H1 (cell line): ENCODE measurements at regions not wholly inside any gene's neighbourhood (a gene's known extent, or its start where the extent isn't known, plus 50 kb on each side); places are given as distances from the start of the nearest gene placed in this dataset.

Experiments used
- CTCF ChIA-PET: fragments of 300-600 bp; sonication (Branson Sonifier 250); formaldehyde crosslinking; loops from one replicate; lab custom pipeline; 2021; ENCODE audit not compliant: partially characterized antibody; lab: Charles Lee
- POLR2A ChIA-PET: fragments of 300-600 bp; sonication (Branson Sonifier 250); formaldehyde crosslinking; loops from one replicate; lab custom pipeline; 2021; ENCODE audit warnings: inconsistent platforms; ENCODE audit not compliant: partially characterized antibody; lab: Charles Lee
- DNase-seq, 2 experiments: peaks; one replicate each; pipeline versions ENCODE4 v3.0.0 to v3.0.0-alpha.2; 2010 to 2022; ENCODE audit warnings: low spot score in 2 of 2, low read depth in 1 of 2, mixed read lengths in 1 of 2
- FAIRE-seq: peaks from 2 replicates; lab custom pipeline; 2011; peaks lifted over from hg19 to GRCh38; lab: Jason Lieb, UNC
- H2AFZ ChIP-seq: 2 replicates; pipeline ENCODE4 v1.8.1; 2012; ENCODE audit warnings: low read length, inconsistent platforms
- H2AK5ac ChIP-seq: 2 replicates; pipeline ENCODE4 v1.6.1; 2013; ENCODE audit warnings: low read depth, low read length
- H2BK120ac ChIP-seq: replicated peaks from 2 replicates; pipeline ENCODE3; 2013; ENCODE audit warnings: low read depth, low read length, inconsistent platforms
- H2BK12ac ChIP-seq: 2 replicates; pipeline ENCODE4 v1.6.1; 2013; ENCODE audit warnings: low read depth, low read length
- H2BK15ac ChIP-seq: 2 replicates; pipeline ENCODE4 v1.6.1; 2013; ENCODE audit warnings: low read length
- H2BK20ac ChIP-seq: 2 replicates; pipeline ENCODE4 v1.6.1; 2013; ENCODE audit warnings: low read length
- H2BK5ac ChIP-seq: 2 replicates; pipeline ENCODE4 v1.6.1; 2013; ENCODE audit warnings: low read depth, low read length
- H3K14ac ChIP-seq: 2 replicates; pipeline ENCODE4 v1.6.1; 2013; ENCODE audit warnings: inconsistent platforms; ENCODE audit not compliant: insufficient read length
- H3K18ac ChIP-seq: 2 replicates; pipeline ENCODE4 v1.6.1; 2013; ENCODE audit warnings: low read length; ENCODE audit errors: extremely low read depth
- H3K23ac ChIP-seq: 2 replicates; pipeline ENCODE4 v1.6.1; 2013; ENCODE audit warnings: inconsistent platforms; ENCODE audit not compliant: insufficient read length
- H3K23me2 ChIP-seq: 2 replicates; pipeline ENCODE4 v1.6.1; 2013; ENCODE audit warnings: low read depth, low read length
- H3K27ac ChIP-seq: 2 replicates; pipeline ENCODE4 v1.6.1; 2011; ENCODE audit warnings: low read depth, low read length, inconsistent platforms
- H3K27me3 ChIP-seq, 4 experiments: replicated peaks in 1 of 4; 1 replicate in 1 of 4; 2 replicates in 3 of 4; pipeline versions ENCODE4 v1.6.1 to v1.8.1; 2011 to 2013; ENCODE audit warnings: low read length in 3 of 4, mild to moderate bottlenecking in 3 of 4, inconsistent platforms in 2 of 4, mixed read lengths in 2 of 4, moderate library complexity in 1 of 4; ENCODE audit not compliant: control insufficient read depth in 3 of 4, insufficient read depth in 3 of 4; ENCODE audit errors: extremely low read depth in 1 of 4
- H3K36me3 ChIP-seq, 4 experiments: 2 replicates each; pipeline versions ENCODE4 v1.6.1 to v1.8.1; 2011 to 2013; ENCODE audit warnings: mild to moderate bottlenecking in 4 of 4, low read length in 3 of 4, moderate library complexity in 2 of 4, control low read depth in 1 of 4, inconsistent platforms in 1 of 4; ENCODE audit not compliant: insufficient read depth in 4 of 4, control insufficient read depth in 2 of 4
- H3K4ac ChIP-seq: replicated peaks from 2 replicates; pipeline ENCODE3; 2013; ENCODE audit warnings: low read length, low read depth, mixed read lengths, inconsistent platforms; ENCODE audit not compliant: insufficient read length
- H3K4me1 ChIP-seq, 4 experiments: replicated peaks in 1 of 4; 1 replicate in 1 of 4; 2 replicates in 3 of 4; pipeline versions ENCODE4 v1.6.1 to v1.8.1; 2011 to 2013; ENCODE audit warnings: low read length in 3 of 4, inconsistent platforms in 2 of 4, mixed read lengths in 1 of 4; ENCODE audit not compliant: insufficient read depth in 4 of 4, control insufficient read depth in 3 of 4
- H3K4me2 ChIP-seq, 2 experiments: 2 replicates each; pipeline versions ENCODE4 v1.6.1 to v1.8.1; 2011 to 2013; ENCODE audit warnings: low read depth in 2 of 2, low read length in 2 of 2, control low read depth in 1 of 2, inconsistent platforms in 1 of 2, mild to moderate bottlenecking in 1 of 2; ENCODE audit not compliant: insufficient read depth in 1 of 2
- H3K4me3 ChIP-seq, 4 experiments: fragments of 200-600, 300-600 bp in 1 of 4; sonication (generic), shearing (Covaris generic), sonication (Bioruptor Twin) in 1 of 4; 2 replicates each; pipeline versions ENCODE4 v1.5.1 to v1.8.1; 2011 to 2016; ENCODE audit warnings: low read length in 4 of 4, low read depth in 3 of 4, control low read depth in 2 of 4, inconsistent platforms in 2 of 4, mild to moderate bottlenecking in 2 of 4, mixed read lengths in 1 of 4, moderate library complexity in 1 of 4; ENCODE audit not compliant: insufficient read depth in 2 of 4; ENCODE audit errors: extremely low read depth in 1 of 4
- H3K56ac ChIP-seq: replicated peaks from 2 replicates; pipeline ENCODE3; 2013; ENCODE audit warnings: low read depth, mild to moderate bottlenecking, mixed read lengths, low read length, inconsistent platforms; ENCODE audit not compliant: insufficient read length
- H3K79me1 ChIP-seq: 2 replicates; pipeline ENCODE4 v1.6.1; 2013; ENCODE audit warnings: low read depth, low read length, control low read depth
- H3K79me2 ChIP-seq, 2 experiments: 2 replicates each; pipeline versions ENCODE4 v1.6.1 to v1.8.1; 2012 to 2013; ENCODE audit warnings: low read length in 2 of 2, mild to moderate bottlenecking in 2 of 2, inconsistent platforms in 1 of 2; ENCODE audit not compliant: insufficient read depth in 2 of 2, control insufficient read depth in 1 of 2
- H3K9ac ChIP-seq, 4 experiments: replicated peaks in 1 of 4; 1 replicate in 1 of 4; 2 replicates in 3 of 4; pipeline versions ENCODE4 v1.6.1 to v1.8.1; 2011 to 2013; ENCODE audit warnings: low read depth in 3 of 4, low read length in 3 of 4, control low read depth in 2 of 4, mild to moderate bottlenecking in 2 of 4, moderate library complexity in 2 of 4, inconsistent platforms in 1 of 4; ENCODE audit errors: extremely low read depth in 1 of 4
- H3K9me3 ChIP-seq, 2 experiments: 2 replicates each; pipeline versions ENCODE4 v1.6.1 to v1.8.1; 2012 to 2013; ENCODE audit warnings: mild to moderate bottlenecking in 2 of 2, moderate library complexity in 2 of 2, control low read depth in 1 of 2, inconsistent platforms in 1 of 2, low read depth in 1 of 2, low read length in 1 of 2, mixed read lengths in 1 of 2; ENCODE audit not compliant: insufficient read depth in 2 of 2
- H4K20me1 ChIP-seq, 2 experiments: replicated peaks in 1 of 2; 2 replicates each; pipeline versions ENCODE3 to v1.8.1; 2011 to 2013; ENCODE audit warnings: inconsistent platforms in 2 of 2, low read length in 2 of 2, mild to moderate bottlenecking in 1 of 2; ENCODE audit not compliant: insufficient read depth in 2 of 2, control insufficient read depth in 1 of 2
- H4K5ac ChIP-seq: 2 replicates; pipeline ENCODE4 v1.6.1; 2013; ENCODE audit warnings: low read length, low read depth, mixed read lengths, inconsistent platforms; ENCODE audit not compliant: insufficient read length
- H4K8ac ChIP-seq: 2 replicates; pipeline ENCODE4 v1.8.0; 2013; ENCODE audit warnings: mild to moderate bottlenecking, moderate library complexity, low read length, inconsistent platforms; ENCODE audit not compliant: insufficient read depth; ENCODE audit errors: extremely low read depth
- H4K91ac ChIP-seq: replicated peaks from 2 replicates; pipeline ENCODE3; 2013; ENCODE audit warnings: low read length, mixed read lengths, inconsistent platforms; ENCODE audit not compliant: insufficient read length
- WGBS, 2 experiments: shearing (Covaris generic) in 1 of 2; methylation state at CpG; one replicate each; pipeline versions ENCODE4 v1.1.6 to v1.1.7; 2013 to 2015; ENCODE audit warnings: low lambda C conversion rate in 2 of 2, mixed read lengths in 2 of 2, inconsistent platforms in 1 of 2, low coverage in 1 of 2, missing lambda C conversion rate in 1 of 2; ENCODE audit not compliant: insufficient replicate concordance in 2 of 2, insufficient coverage in 1 of 2, insufficient read length in 1 of 2; ENCODE audit errors: extremely low coverage in 1 of 2, missing lambda C conversion rate in 1 of 2; 5-methylcytosine and 5-hydroxymethylcytosine counted together
- TF ChIP-seq, protein P1 (sequence below): fragments of 300-600 bp; sonication (generic); IDR thresholded peaks from 2 replicates; pipeline ENCODE4 v1.7.1; 2012; ENCODE audit warnings: low read length, moderate library complexity, mild to moderate bottlenecking, inconsistent platforms; ENCODE audit not compliant: insufficient replicate concordance

DNA sequence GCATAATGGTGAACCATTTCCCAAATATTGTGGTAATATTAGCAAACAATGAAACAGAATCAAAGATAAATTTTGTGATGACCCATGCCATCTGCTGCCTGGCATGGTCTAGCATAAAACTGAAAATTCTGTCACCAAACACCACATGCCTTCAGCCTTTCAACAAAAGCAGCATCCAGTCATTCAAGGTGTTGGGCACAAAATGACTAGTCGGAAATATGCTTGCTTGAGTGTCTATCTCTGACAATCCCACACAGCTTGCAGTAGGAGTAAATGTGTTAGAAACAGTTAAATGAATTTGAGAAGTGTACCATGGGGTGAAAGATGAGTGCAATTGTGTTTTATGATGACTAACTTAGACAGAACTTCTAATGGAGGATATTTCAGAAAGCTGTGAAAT is 61.7 kb upstream of the CDIN1 start:
- Histone ChIP-seq H2AFZ (no peak overlapping the region), H3K23ac (no peak overlapping the region), H3K14ac (no peak overlapping the region), H3K9me3 (no peaks in the 10 kb centered on the region), H2BK15ac (no peak overlapping the region), H4K8ac (no peak overlapping the region), H2BK20ac (no peak overlapping the region), H4K91ac (no peak overlapping the region), H3K4me1 (peaks cover 0 to 3% (median 0%) of the 10 kb centered on the region in 4 experiments; a peak in 1 of 7 replicates), H3K27me3 (no peaks in the 10 kb centered on the region), H2BK120ac (no peak overlapping the region), H2BK5ac (no peak overlapping the region), H2BK12ac (no peak overlapping the region), H3K4me3 (no peak overlapping the region), H4K20me1 (no peaks in the 10 kb centered on the region), H4K5ac (no peak overlapping the region), H3K36me3 (no peaks in the 10 kb centered on the region), H3K27ac (no peak overlapping the region), H3K4me2 (no peak overlapping the region), H3K4ac (no peak overlapping the region), H2AK5ac (no peak overlapping the region), H3K23me2 (no peaks in the 10 kb centered on the region), H3K79me1 (no peaks in the 10 kb centered on the region), H3K18ac (no peak overlapping the region), H3K9ac (no peak overlapping the region), H3K56ac (no peak overlapping the region), H3K79me2 (no peaks in the 10 kb centered on the region)
- FAIRE-seq, result no peak
- no peak for DNase-seq
- whole genome bisulfite sequencing, 2 experiments, result 95% methylated on average over 1 of the region's 1 CpG; no CpG with 5 or more reads in 1 of the 2 experiments
- ChIA-PET CTCF (no interaction called here), POLR2A (no interaction called here)
- TF ChIP-seq, protein P1, sequence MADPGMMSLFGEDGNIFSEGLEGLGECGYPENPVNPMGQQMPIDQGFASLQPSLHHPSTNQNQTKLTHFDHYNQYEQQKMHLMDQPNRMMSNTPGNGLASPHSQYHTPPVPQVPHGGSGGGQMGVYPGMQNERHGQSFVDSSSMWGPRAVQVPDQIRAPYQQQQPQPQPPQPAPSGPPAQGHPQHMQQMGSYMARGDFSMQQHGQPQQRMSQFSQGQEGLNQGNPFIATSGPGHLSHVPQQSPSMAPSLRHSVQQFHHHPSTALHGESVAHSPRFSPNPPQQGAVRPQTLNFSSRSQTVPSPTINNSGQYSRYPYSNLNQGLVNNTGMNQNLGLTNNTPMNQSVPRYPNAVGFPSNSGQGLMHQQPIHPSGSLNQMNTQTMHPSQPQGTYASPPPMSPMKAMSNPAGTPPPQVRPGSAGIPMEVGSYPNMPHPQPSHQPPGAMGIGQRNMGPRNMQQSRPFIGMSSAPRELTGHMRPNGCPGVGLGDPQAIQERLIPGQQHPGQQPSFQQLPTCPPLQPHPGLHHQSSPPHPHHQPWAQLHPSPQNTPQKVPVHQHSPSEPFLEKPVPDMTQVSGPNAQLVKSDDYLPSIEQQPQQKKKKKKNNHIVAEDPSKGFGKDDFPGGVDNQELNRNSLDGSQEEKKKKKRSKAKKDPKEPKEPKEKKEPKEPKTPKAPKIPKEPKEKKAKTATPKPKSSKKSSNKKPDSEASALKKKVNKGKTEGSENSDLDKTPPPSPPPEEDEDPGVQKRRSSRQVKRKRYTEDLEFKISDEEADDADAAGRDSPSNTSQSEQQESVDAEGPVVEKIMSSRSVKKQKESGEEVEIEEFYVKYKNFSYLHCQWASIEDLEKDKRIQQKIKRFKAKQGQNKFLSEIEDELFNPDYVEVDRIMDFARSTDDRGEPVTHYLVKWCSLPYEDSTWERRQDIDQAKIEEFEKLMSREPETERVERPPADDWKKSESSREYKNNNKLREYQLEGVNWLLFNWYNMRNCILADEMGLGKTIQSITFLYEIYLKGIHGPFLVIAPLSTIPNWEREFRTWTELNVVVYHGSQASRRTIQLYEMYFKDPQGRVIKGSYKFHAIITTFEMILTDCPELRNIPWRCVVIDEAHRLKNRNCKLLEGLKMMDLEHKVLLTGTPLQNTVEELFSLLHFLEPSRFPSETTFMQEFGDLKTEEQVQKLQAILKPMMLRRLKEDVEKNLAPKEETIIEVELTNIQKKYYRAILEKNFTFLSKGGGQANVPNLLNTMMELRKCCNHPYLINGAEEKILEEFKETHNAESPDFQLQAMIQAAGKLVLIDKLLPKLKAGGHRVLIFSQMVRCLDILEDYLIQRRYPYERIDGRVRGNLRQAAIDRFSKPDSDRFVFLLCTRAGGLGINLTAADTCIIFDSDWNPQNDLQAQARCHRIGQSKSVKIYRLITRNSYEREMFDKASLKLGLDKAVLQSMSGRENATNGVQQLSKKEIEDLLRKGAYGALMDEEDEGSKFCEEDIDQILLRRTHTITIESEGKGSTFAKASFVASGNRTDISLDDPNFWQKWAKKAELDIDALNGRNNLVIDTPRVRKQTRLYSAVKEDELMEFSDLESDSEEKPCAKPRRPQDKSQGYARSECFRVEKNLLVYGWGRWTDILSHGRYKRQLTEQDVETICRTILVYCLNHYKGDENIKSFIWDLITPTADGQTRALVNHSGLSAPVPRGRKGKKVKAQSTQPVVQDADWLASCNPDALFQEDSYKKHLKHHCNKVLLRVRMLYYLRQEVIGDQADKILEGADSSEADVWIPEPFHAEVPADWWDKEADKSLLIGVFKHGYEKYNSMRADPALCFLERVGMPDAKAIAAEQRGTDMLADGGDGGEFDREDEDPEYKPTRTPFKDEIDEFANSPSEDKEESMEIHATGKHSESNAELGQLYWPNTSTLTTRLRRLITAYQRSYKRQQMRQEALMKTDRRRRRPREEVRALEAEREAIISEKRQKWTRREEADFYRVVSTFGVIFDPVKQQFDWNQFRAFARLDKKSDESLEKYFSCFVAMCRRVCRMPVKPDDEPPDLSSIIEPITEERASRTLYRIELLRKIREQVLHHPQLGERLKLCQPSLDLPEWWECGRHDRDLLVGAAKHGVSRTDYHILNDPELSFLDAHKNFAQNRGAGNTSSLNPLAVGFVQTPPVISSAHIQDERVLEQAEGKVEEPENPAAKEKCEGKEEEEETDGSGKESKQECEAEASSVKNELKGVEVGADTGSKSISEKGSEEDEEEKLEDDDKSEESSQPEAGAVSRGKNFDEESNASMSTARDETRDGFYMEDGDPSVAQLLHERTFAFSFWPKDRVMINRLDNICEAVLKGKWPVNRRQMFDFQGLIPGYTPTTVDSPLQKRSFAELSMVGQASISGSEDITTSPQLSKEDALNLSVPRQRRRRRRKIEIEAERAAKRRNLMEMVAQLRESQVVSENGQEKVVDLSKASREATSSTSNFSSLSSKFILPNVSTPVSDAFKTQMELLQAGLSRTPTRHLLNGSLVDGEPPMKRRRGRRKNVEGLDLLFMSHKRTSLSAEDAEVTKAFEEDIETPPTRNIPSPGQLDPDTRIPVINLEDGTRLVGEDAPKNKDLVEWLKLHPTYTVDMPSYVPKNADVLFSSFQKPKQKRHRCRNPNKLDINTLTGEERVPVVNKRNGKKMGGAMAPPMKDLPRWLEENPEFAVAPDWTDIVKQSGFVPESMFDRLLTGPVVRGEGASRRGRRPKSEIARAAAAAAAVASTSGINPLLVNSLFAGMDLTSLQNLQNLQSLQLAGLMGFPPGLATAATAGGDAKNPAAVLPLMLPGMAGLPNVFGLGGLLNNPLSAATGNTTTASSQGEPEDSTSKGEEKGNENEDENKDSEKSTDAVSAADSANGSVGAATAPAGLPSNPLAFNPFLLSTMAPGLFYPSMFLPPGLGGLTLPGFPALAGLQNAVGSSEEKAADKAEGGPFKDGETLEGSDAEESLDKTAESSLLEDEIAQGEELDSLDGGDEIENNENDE, result no peak
